ENCODE measurements at regions not wholly inside any gene's neighbourhood (a gene's known extent, or its start where the extent isn't known, plus 50 kb on each side); places are given as distances from the start of the nearest gene placed in this dataset.

- no peak for TF ChIP-seq CTCF (IDR thresholded peaks at IDR 0.05; ENCODE audit: low read length, missing control alignments)
- DNase-seq (ENCODE audit: low read depth): no peak
These were observed 52.7 kb upstream of the PELI1 start for GRCh38 chr2:64196963-64197362.

GRCh38 chr2:64201151-64201550 lies 56.9 kb upstream of the PELI1 start:
- H3K4me3 ChIP-seq (replicated peaks; ENCODE audit: low read depth, low read length): no peak overlapping the region
- no peak for TF ChIP-seq CTCF (IDR thresholded peaks at IDR 0.05; ENCODE audit: low read length, missing control alignments)
- peak; percentile 33 for DNase-seq (ENCODE audit: low read depth)

More at GRCh38 chr2:64196963-64197362, 52.7 kb upstream of the PELI1 start:
- H3K4me3 ChIP-seq (replicated peaks; ENCODE audit: low read depth, low read length): no peak overlapping the region

GRCh38 chr2:64202206-64202845 lies 58.1 kb upstream of the PELI1 start:
- DNase-seq (ENCODE audit: low read depth): peak; percentile 71
- no peak overlapping the region for H3K4me3 ChIP-seq (replicated peaks; ENCODE audit: low read depth, low read length)
- TF ChIP-seq CTCF (IDR thresholded peaks at IDR 0.05; ENCODE audit: low read length, missing control alignments): no peak

GRCh38 chr2:64203131-64203857 lies 59.1 kb upstream of the PELI1 start:
- H3K4me3 ChIP-seq (replicated peaks; ENCODE audit: low read depth, low read length): no peak overlapping the region
- no peak for TF ChIP-seq CTCF (IDR thresholded peaks at IDR 0.05; ENCODE audit: low read length, missing control alignments)
- DNase-seq (ENCODE audit: low read depth): peak; percentile 17

- DNase-seq (ENCODE audit: low read depth): peak; percentile 64
- no peak overlapping the region for H3K4me3 ChIP-seq (replicated peaks; ENCODE audit: low read depth, low read length)
- TF ChIP-seq CTCF (IDR thresholded peaks at IDR 0.05; ENCODE audit: low read length, missing control alignments): no peak
These were observed 59.8 kb upstream of the PELI1 start for GRCh38 chr2:64203858-64204632.

GRCh38 chr2:64204703-64205102 lies 60.5 kb upstream of the PELI1 start:
- no peak overlapping the region for H3K4me3 ChIP-seq (replicated peaks; ENCODE audit: low read depth, low read length)
- no peak for TF ChIP-seq CTCF (IDR thresholded peaks at IDR 0.05; ENCODE audit: low read length, missing control alignments)
- DNase-seq (ENCODE audit: low read depth): no peak

Data from fibroblast of pulmonary artery (primary cell).